Activated CD8-positive, alpha-beta memory T cell treated with anti-CD3 and anti-CD28 coated beads for 1 hour (primary cell): ENCODE measurements at regions not wholly inside any gene's neighbourhood (a gene's known extent, or its start where the extent isn't known, plus 50 kb on each side); places are given as distances from the start of the nearest gene placed in this dataset.
"Not testable (repeated sequence)": the region's sequence is repeated elsewhere in the genome, so short reads cannot be mapped to it uniquely, and the experiment has no call there.

ENCODE experiments used
- DNase-seq, 2 donors: peaks; one replicate each; pipeline ENCODE4 v3.0.0-alpha.2; 2020; ENCODE audit warnings: low read depth in 1 of 2; ENCODE audit errors: extremely low read depth in 1 of 2

- no peak for DNase-seq
Observed at GRCh38 chr6:6861351-6861894, 246.3 kb upstream of the RREB1 start.

GRCh38 chr6:6861995-6862394, 245.8 kb upstream of the RREB1 start:
- no peak for DNase-seq

- DNase-seq = no peak
Observed at GRCh38 chr6:6863970-6864639, 243.7 kb upstream of the RREB1 start.

- no peak for DNase-seq
Observed at GRCh38 chr6:6865611-6866010, 242.2 kb upstream of the RREB1 start.

GRCh38 chr6:6866656-6867403, 240.9 kb upstream of the RREB1 start:
- no peak for DNase-seq

- DNase-seq = no peak
Observed at GRCh38 chr6:6867404-6867799, 240.4 kb upstream of the RREB1 start.

GRCh38 chr6:6869094-6869493, 238.7 kb upstream of the RREB1 start:
- DNase-seq = no peak

- DNase-seq = no peak
Observed at GRCh38 chr6:6870921-6871320, 236.8 kb upstream of the RREB1 start.

GRCh38 chr6:6872459-6873344, 235.1 kb upstream of the RREB1 start:
- DNase-seq = no peak

- DNase-seq = no peak
Observed at GRCh38 chr6:6873778-6874177, 234.0 kb upstream of the RREB1 start.

- no peak for DNase-seq
Observed at GRCh38 chr6:6875818-6876470, 231.8 kb upstream of the RREB1 start.

GRCh38 chr6:6877792-6878191, 230.0 kb upstream of the RREB1 start:
- not testable (repeated sequence) for DNase-seq

GRCh38 chr6:6878887-6879585, 228.7 kb upstream of the RREB1 start:
- DNase-seq = no peak

GRCh38 chr6:6879586-6879974, 228.2 kb upstream of the RREB1 start:
- not testable (repeated sequence) for DNase-seq

- no peak for DNase-seq
Observed at GRCh38 chr6:6880745-6881437, 226.9 kb upstream of the RREB1 start.

- no peak for DNase-seq
Observed at GRCh38 chr6:6881438-6882225, 226.1 kb upstream of the RREB1 start.

GRCh38 chr6:6882592-6882991, 225.2 kb upstream of the RREB1 start:
- DNase-seq = no peak

GRCh38 chr6:6883011-6883410, 224.8 kb upstream of the RREB1 start:
- no peak for DNase-seq

- no peak for DNase-seq
Observed at GRCh38 chr6:6884193-6884627, 223.6 kb upstream of the RREB1 start.
